ENCODE measurements at regions not wholly inside any gene's neighbourhood (a gene's known extent, or its start where the extent isn't known, plus 50 kb on each side); places are given as distances from the start of the nearest gene placed in this dataset.

GRCh38 chr17:12376276-12376675 is 289.4 kb upstream of the MYOCD start:
- H3K27ac ChIP-seq: no peak overlapping the region
- DNase-seq: no peak
- WGBS, 2 donors: 79 to 83% methylated on average over 3 of the region's 3 CpGs
- ATAC-seq: no peak
- no peak for TF ChIP-seq POLR2A (IDR thresholded peaks at IDR 0.05)
- no peak for TF ChIP-seq CTCF (IDR thresholded peaks at IDR 0.05)
- no peaks in the 10 kb centered on the region for H3K36me3 ChIP-seq (replicated peaks in 1 of 2; ENCODE audit: insufficient read depth in 1 of 2, low read depth in 2 of 2)
- H3K9me3 ChIP-seq: no peaks in the 10 kb centered on the region
- H3K27me3 ChIP-seq: no peaks in the 10 kb centered on the region
- H3K4me1 ChIP-seq: no peaks in the 10 kb centered on the region
- H3K4me3 ChIP-seq: no peak overlapping the region
- intact Hi-C loops (cut with DNase I): no loop called here

GRCh38 chr17:12386225-12386624 is 279.5 kb upstream of the MYOCD start:
- intact Hi-C loops (cut with DNase I): no loop called here
- DNase-seq: no peak
- 38 to 50% methylated on average over 1 of the region's 1 CpG for WGBS, 2 donors

GRCh38 chr17:12388226-12388625 is 277.5 kb upstream of the MYOCD start:
- ATAC-seq: no peak
- H3K36me3 ChIP-seq (replicated peaks in 1 of 2; ENCODE audit: insufficient read depth in 1 of 2, low read depth in 2 of 2): no peaks in the 10 kb centered on the region

More at GRCh38 chr17:12386225-12386624, 279.5 kb upstream of the MYOCD start:
- no peaks in the 10 kb centered on the region for H3K36me3 ChIP-seq (replicated peaks in 1 of 2; ENCODE audit: insufficient read depth in 1 of 2, low read depth in 2 of 2)
- no peaks in the 10 kb centered on the region for H3K27me3 ChIP-seq
- no peak for TF ChIP-seq POLR2A (IDR thresholded peaks at IDR 0.05)
- TF ChIP-seq CTCF (IDR thresholded peaks at IDR 0.05): no peak
- H3K4me1 ChIP-seq: no peaks in the 10 kb centered on the region
- no peak overlapping the region for H3K4me3 ChIP-seq
- H3K9me3 ChIP-seq: no peaks in the 10 kb centered on the region
- ATAC-seq: no peak
- no peak overlapping the region for H3K27ac ChIP-seq

GRCh38 chr17:12389421-12389820 is 276.3 kb upstream of the MYOCD start:
- intact Hi-C loops (cut with DNase I): no loop called here
- H3K9me3 ChIP-seq: no peaks in the 10 kb centered on the region
- WGBS, 2 donors: 87 to 90% methylated on average over 2 of the region's 2 CpGs
- no peak for ATAC-seq
- no peak for DNase-seq
- no peak overlapping the region for H3K27ac ChIP-seq
- H3K36me3 ChIP-seq (replicated peaks in 1 of 2; ENCODE audit: insufficient read depth in 1 of 2, low read depth in 2 of 2): no peaks in the 10 kb centered on the region
- H3K27me3 ChIP-seq: no peaks in the 10 kb centered on the region
- no peak for TF ChIP-seq POLR2A (IDR thresholded peaks at IDR 0.05)
- TF ChIP-seq CTCF (IDR thresholded peaks at IDR 0.05): no peak
- no peak overlapping the region for H3K4me3 ChIP-seq
- no peaks in the 10 kb centered on the region for H3K4me1 ChIP-seq

More at GRCh38 chr17:12388226-12388625, 277.5 kb upstream of the MYOCD start:
- Histone ChIP-seq H3K27ac (no peak overlapping the region), H3K27me3 (no peaks in the 10 kb centered on the region), H3K4me1 (no peaks in the 10 kb centered on the region), H3K4me3 (no peak overlapping the region), H3K9me3 (no peaks in the 10 kb centered on the region)
- 76 to 84% methylated on average over 3 of the region's 3 CpGs for whole genome bisulfite sequencing, 2 donors
- intact Hi-C loops (cut with DNase I): no loop called here
- TF ChIP-seq POLR2A (IDR thresholded peaks at IDR 0.05): no peak
- no peak for TF ChIP-seq CTCF (IDR thresholded peaks at IDR 0.05)
- DNase-seq: no peak

GRCh38 chr17:12390631-12391030 is 275.1 kb upstream of the MYOCD start:
- Histone ChIP-seq H3K9me3 (no peaks in the 10 kb centered on the region), H3K27me3 (no peaks in the 10 kb centered on the region), H3K27ac (no peak overlapping the region), H3K4me1 (no peaks in the 10 kb centered on the region), H3K4me3 (no peak overlapping the region), H3K36me3 (replicated peaks in 1 of 2; ENCODE audit: insufficient read depth in 1 of 2, low read depth in 2 of 2) (no peaks in the 10 kb centered on the region)
- no peak for DNase-seq
- 78 to 80% methylated on average over 4 of the region's 4 CpGs for WGBS, 2 donors
- ATAC-seq: no peak
- TF ChIP-seq POLR2A (IDR thresholded peaks at IDR 0.05): no peak
- no peak for TF ChIP-seq CTCF (IDR thresholded peaks at IDR 0.05)
- intact Hi-C loops (cut with DNase I): no loop called here

All from body of pancreas (tissue), 4 donors.